ENCODE measurements at regions not wholly inside any gene's neighbourhood (a gene's known extent, or its start where the extent isn't known, plus 50 kb on each side); places are given as distances from the start of the nearest gene placed in this dataset.

GRCh38 chr16:85193115-85193493, 80.8 kb upstream of the CIBAR2 start:
- TF ChIP-seq REST (IDR thresholded peaks at IDR 0.05; ENCODE audit: insufficient read depth in 1 of 2, low read depth in 2 of 2, low read length in 2 of 2), result no peak
- no peak for TF ChIP-seq TAF1 (IDR thresholded peaks at IDR 0.05; ENCODE audit: borderline replicate concordance, insufficient read depth, low read length)
- no peak for TF ChIP-seq SIN3A (IDR thresholded peaks at IDR 0.05; ENCODE audit: borderline replicate concordance, insufficient read depth, low read length)
